ENCODE measurements at regions not wholly inside any gene's neighbourhood (a gene's known extent, or its start where the extent isn't known, plus 50 kb on each side); places are given as distances from the start of the nearest gene placed in this dataset.

GRCh38 chr7:114099337-114099736, 180.5 kb upstream of the PPP1R3A start:
- no peaks in the 10 kb centered on the region for H4K20me1 ChIP-seq (ENCODE audit: control insufficient read depth, extremely low read depth, insufficient read depth, low read length)
- H3K4me3 ChIP-seq (ENCODE audit: control insufficient read depth in 2 of 3, extremely low read depth in 1 of 3, insufficient read depth in 2 of 3, low read depth in 1 of 3, low read length in 3 of 3), result no peak overlapping the region
- no peak overlapping the region for H3K27ac ChIP-seq (ENCODE audit: control insufficient read depth, insufficient read depth, low read length)
- H3K9me3 ChIP-seq (ENCODE audit: control insufficient read depth, low read depth, low read length), result no peaks in the 10 kb centered on the region
- no peak overlapping the region for H3K9ac ChIP-seq (ENCODE audit: control insufficient read depth, extremely low read depth, insufficient read depth, low read length)
- dilution Hi-C loops (cut with MboI; ENCODE audit: extremely low pct_ligation_motif_present, low sequenced_read_pairs), result no loop called here
- TF ChIP-seq CTCF (optimal IDR thresholded peaks at IDR 0.05 in 1 of 3, IDR thresholded peaks at IDR 0.05 in 1 of 3, conservative IDR thresholded peaks at IDR 0.05 in 1 of 3; ENCODE audit: extremely low read depth in 1 of 3, insufficient read depth in 2 of 3, low read length in 3 of 3), result no peak
- TF ChIP-seq EZH2 (IDR thresholded peaks at IDR 0.05; ENCODE audit: low read length), result no peak
- H3K9me1 ChIP-seq (ENCODE audit: control insufficient read depth, extremely low read depth, insufficient read depth, low read length), result no peaks in the 10 kb centered on the region
- H2AFZ ChIP-seq (ENCODE audit: control insufficient read depth, low read length), result no peak overlapping the region
- no peak overlapping the region for H3K4me2 ChIP-seq (ENCODE audit: control insufficient read depth, extremely low read depth, insufficient read depth, low read depth, low read length)
- H3K27me3 ChIP-seq (ENCODE audit: control insufficient read depth, extremely low read depth, insufficient read depth, low read length), result no peaks in the 10 kb centered on the region
- DNase-seq (ENCODE audit: low read depth, low spot score), result no peak
- H3K79me2 ChIP-seq (ENCODE audit: control insufficient read depth, insufficient read depth, low read length), result no peaks in the 10 kb centered on the region
- H3K36me3 ChIP-seq (ENCODE audit: control insufficient read depth in 2 of 2, extremely low read depth in 1 of 2, insufficient read depth in 2 of 2, low read length in 2 of 2), result no peaks in the 10 kb centered on the region
- FAIRE-seq, result no peak
- H3K4me1 ChIP-seq (ENCODE audit: control insufficient read depth, extremely low read depth, insufficient read depth, low read length), result no peaks in the 10 kb centered on the region

GRCh38 chr7:114095885-114096284, 177.1 kb upstream of the PPP1R3A start:
- Histone ChIP-seq H3K9ac (ENCODE audit: control insufficient read depth, extremely low read depth, insufficient read depth, low read length) (no peak overlapping the region), H3K4me1 (ENCODE audit: control insufficient read depth, extremely low read depth, insufficient read depth, low read length) (no peaks in the 10 kb centered on the region)

More at GRCh38 chr7:114095885-114096284, 177.1 kb upstream of the PPP1R3A start:
- Histone ChIP-seq H3K36me3 (ENCODE audit: control insufficient read depth in 2 of 2, extremely low read depth in 1 of 2, insufficient read depth in 2 of 2, low read length in 2 of 2) (no peaks in the 10 kb centered on the region), H4K20me1 (ENCODE audit: control insufficient read depth, extremely low read depth, insufficient read depth, low read length) (no peaks in the 10 kb centered on the region), H3K4me2 (ENCODE audit: control insufficient read depth, extremely low read depth, insufficient read depth, low read depth, low read length) (no peak overlapping the region), H3K27ac (ENCODE audit: control insufficient read depth, insufficient read depth, low read length) (no peak overlapping the region), H3K79me2 (ENCODE audit: control insufficient read depth, insufficient read depth, low read length) (no peaks in the 10 kb centered on the region), H3K27me3 (ENCODE audit: control insufficient read depth, extremely low read depth, insufficient read depth, low read length) (no peaks in the 10 kb centered on the region), H3K4me3 (ENCODE audit: control insufficient read depth in 2 of 3, extremely low read depth in 1 of 3, insufficient read depth in 2 of 3, low read depth in 1 of 3, low read length in 3 of 3) (no peak overlapping the region), H3K9me3 (ENCODE audit: control insufficient read depth, low read depth, low read length) (no peaks in the 10 kb centered on the region), H2AFZ (ENCODE audit: control insufficient read depth, low read length) (no peak overlapping the region), H3K9me1 (ENCODE audit: control insufficient read depth, extremely low read depth, insufficient read depth, low read length) (no peaks in the 10 kb centered on the region)
- TF ChIP-seq CTCF (optimal IDR thresholded peaks at IDR 0.05 in 1 of 3, IDR thresholded peaks at IDR 0.05 in 1 of 3, conservative IDR thresholded peaks at IDR 0.05 in 1 of 3; ENCODE audit: extremely low read depth in 1 of 3, insufficient read depth in 2 of 3, low read length in 3 of 3) (no peak), EZH2 (IDR thresholded peaks at IDR 0.05; ENCODE audit: low read length) (no peak)
- DNase-seq (ENCODE audit: low read depth, low spot score), result no peak
- FAIRE-seq, result no peak
- dilution Hi-C loops (cut with MboI; ENCODE audit: extremely low pct_ligation_motif_present, low sequenced_read_pairs), result no loop called here

Data from keratinocyte (primary cell).